ENCODE measurements at regions not wholly inside any gene's neighbourhood (a gene's known extent, or its start where the extent isn't known, plus 50 kb on each side); places are given as distances from the start of the nearest gene placed in this dataset.
A peak's percentile ranks its signal among the peaks of the same experiment; 100 is the strongest.
"Not testable (repeated sequence)": the region's sequence is repeated elsewhere in the genome, so short reads cannot be mapped to it uniquely, and the experiment has no call there.

- H3K9me3 ChIP-seq, result no peaks in the 10 kb centered on the region
- H3K36me3 ChIP-seq, result no peaks in the 10 kb centered on the region
- no peak for TF ChIP-seq CTCF (IDR thresholded peaks at IDR 0.05; ENCODE audit: low read depth, low read length)
- no peaks in the 10 kb centered on the region for H3K27me3 ChIP-seq
- DNase-seq, result no peak
- no peaks in the 10 kb centered on the region for H3K4me1 ChIP-seq
- H3K4me3 ChIP-seq (ENCODE audit: low read depth, low read length), result no peak overlapping the region
These were observed 178.0 kb upstream of the MBL2 start for GRCh38 chr10:52950578-52950977.

- no peaks in the 10 kb centered on the region for H3K36me3 ChIP-seq
These were observed 177.3 kb upstream of the MBL2 start for GRCh38 chr10:52949899-52950298.

GRCh38 chr10:52946486-52946885, 173.9 kb upstream of the MBL2 start:
- Histone ChIP-seq H3K4me1 (no peaks in the 10 kb centered on the region), H3K4me3 (ENCODE audit: low read depth, low read length) (no peak overlapping the region), H3K9me3 (no peaks in the 10 kb centered on the region), H3K27me3 (no peaks in the 10 kb centered on the region), H3K36me3 (no peaks in the 10 kb centered on the region)
- no peak for DNase-seq
- no peak for TF ChIP-seq CTCF (IDR thresholded peaks at IDR 0.05; ENCODE audit: low read depth, low read length)

More at GRCh38 chr10:52949899-52950298, 177.3 kb upstream of the MBL2 start:
- no peaks in the 10 kb centered on the region for H3K9me3 ChIP-seq
- TF ChIP-seq CTCF (IDR thresholded peaks at IDR 0.05; ENCODE audit: low read depth, low read length), result peak; percentile 8; the same call in 1 of the 2 replicates
- no peaks in the 10 kb centered on the region for H3K27me3 ChIP-seq
- no peaks in the 10 kb centered on the region for H3K4me1 ChIP-seq
- H3K4me3 ChIP-seq (ENCODE audit: low read depth, low read length), result no peak overlapping the region
- DNase-seq, result no peak

- not testable (repeated sequence) for H3K4me1 ChIP-seq; H3K9me3 ChIP-seq; DNase-seq; H3K36me3 ChIP-seq; H3K4me3 ChIP-seq (ENCODE audit: low read depth, low read length); H3K27me3 ChIP-seq
These were observed 172.9 kb upstream of the MBL2 start for GRCh38 chr10:52945521-52945920.

- DNase-seq, result no peak
- H3K36me3 ChIP-seq, result no peaks in the 10 kb centered on the region
- no peaks in the 10 kb centered on the region for H3K4me1 ChIP-seq
- no peaks in the 10 kb centered on the region for H3K9me3 ChIP-seq
- H3K4me3 ChIP-seq (ENCODE audit: low read depth, low read length), result no peak overlapping the region
- no peak for TF ChIP-seq CTCF (IDR thresholded peaks at IDR 0.05; ENCODE audit: low read depth, low read length)
- H3K27me3 ChIP-seq, result no peaks in the 10 kb centered on the region
These were observed 168.3 kb upstream of the MBL2 start for GRCh38 chr10:52940921-52941320.

GRCh38 chr10:52939894-52940293, 167.3 kb upstream of the MBL2 start:
- Histone ChIP-seq H3K4me1 (no peaks in the 10 kb centered on the region), H3K27me3 (no peaks in the 10 kb centered on the region), H3K4me3 (ENCODE audit: low read depth, low read length) (no peak overlapping the region), H3K36me3 (no peaks in the 10 kb centered on the region), H3K9me3 (no peaks in the 10 kb centered on the region)
- no peak for DNase-seq
- TF ChIP-seq CTCF (IDR thresholded peaks at IDR 0.05; ENCODE audit: low read depth, low read length), result no peak

- DNase-seq, result no peak
- no peaks in the 10 kb centered on the region for H3K27me3 ChIP-seq
- H3K9me3 ChIP-seq, result no peaks in the 10 kb centered on the region
- no peaks in the 10 kb centered on the region for H3K4me1 ChIP-seq
- no peak for TF ChIP-seq CTCF (IDR thresholded peaks at IDR 0.05; ENCODE audit: low read depth, low read length)
- no peaks in the 10 kb centered on the region for H3K36me3 ChIP-seq
- no peak overlapping the region for H3K4me3 ChIP-seq (ENCODE audit: low read depth, low read length)
These were observed 161.2 kb upstream of the MBL2 start for GRCh38 chr10:52933748-52934147.

All from BE2C (cell line).